OCI-LY1 (cell line): ENCODE measurements at regions not wholly inside any gene's neighbourhood (a gene's known extent, or its start where the extent isn't known, plus 50 kb on each side); places are given as distances from the start of the nearest gene placed in this dataset.

Source experiments
- EZH2 ChIP-seq: fragments of 200-600 bp; sonication (generic), shearing (Covaris generic); IDR thresholded peaks from 2 replicates; pipeline ENCODE4 v1.8.0; 2017; ENCODE audit warnings: borderline replicate concordance, mixed run types, mild to moderate bottlenecking, antibody characterized with exemption, low read length, moderate library complexity, mixed read lengths
- TF ChIP-seq, protein P1 (sequence below): fragments of 200-600 bp; sonication (generic), shearing (Covaris generic); IDR thresholded peaks from 2 replicates; pipeline ENCODE4 v1.5.1; 2017; ENCODE audit warnings: mild to moderate bottlenecking, antibody characterized with exemption, low read length, moderate library complexity, mixed read lengths

DNA sequence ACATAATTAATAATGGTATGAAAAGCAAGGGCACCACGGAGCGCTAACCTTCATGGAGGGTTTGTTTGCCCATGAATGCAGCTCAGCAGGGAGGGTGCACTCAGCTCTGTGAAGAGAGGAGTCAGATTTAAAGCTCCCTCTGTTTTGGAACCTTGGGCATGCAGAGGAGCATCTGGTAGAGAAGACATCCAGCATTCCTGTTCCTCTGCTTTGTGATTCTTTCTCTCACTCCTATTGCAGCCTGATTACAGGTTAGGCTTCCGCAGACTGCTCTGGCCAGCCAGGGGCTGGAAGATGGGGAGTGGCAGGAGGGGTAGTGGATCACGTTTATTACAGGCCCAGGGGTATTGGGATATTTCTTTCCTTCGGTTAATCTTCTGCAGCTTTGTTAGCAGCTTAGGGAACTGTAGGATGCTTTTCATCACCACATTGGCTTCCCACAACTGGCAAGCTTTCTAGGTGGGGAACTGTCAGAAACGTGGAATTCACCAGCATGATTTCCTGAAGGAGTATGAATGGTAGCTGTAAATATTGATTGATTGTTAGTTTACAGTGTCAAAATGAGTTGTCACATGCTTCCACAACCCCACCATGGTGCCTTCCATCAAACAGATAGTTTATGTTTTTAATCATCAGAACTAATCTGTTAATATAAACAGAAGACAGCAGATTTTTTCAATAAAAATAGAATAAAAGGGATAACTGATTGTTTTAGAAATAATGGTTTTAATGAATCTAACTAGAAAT is 201.1 kb downstream of the VAPA start:
- TF ChIP-seq, protein P1, sequence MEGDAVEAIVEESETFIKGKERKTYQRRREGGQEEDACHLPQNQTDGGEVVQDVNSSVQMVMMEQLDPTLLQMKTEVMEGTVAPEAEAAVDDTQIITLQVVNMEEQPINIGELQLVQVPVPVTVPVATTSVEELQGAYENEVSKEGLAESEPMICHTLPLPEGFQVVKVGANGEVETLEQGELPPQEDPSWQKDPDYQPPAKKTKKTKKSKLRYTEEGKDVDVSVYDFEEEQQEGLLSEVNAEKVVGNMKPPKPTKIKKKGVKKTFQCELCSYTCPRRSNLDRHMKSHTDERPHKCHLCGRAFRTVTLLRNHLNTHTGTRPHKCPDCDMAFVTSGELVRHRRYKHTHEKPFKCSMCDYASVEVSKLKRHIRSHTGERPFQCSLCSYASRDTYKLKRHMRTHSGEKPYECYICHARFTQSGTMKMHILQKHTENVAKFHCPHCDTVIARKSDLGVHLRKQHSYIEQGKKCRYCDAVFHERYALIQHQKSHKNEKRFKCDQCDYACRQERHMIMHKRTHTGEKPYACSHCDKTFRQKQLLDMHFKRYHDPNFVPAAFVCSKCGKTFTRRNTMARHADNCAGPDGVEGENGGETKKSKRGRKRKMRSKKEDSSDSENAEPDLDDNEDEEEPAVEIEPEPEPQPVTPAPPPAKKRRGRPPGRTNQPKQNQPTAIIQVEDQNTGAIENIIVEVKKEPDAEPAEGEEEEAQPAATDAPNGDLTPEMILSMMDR: no peak
- no peak for TF ChIP-seq EZH2
